ENCODE measurements at regions not wholly inside any gene's neighbourhood (a gene's known extent, or its start where the extent isn't known, plus 50 kb on each side); places are given as distances from the start of the nearest gene placed in this dataset.

DNA sequence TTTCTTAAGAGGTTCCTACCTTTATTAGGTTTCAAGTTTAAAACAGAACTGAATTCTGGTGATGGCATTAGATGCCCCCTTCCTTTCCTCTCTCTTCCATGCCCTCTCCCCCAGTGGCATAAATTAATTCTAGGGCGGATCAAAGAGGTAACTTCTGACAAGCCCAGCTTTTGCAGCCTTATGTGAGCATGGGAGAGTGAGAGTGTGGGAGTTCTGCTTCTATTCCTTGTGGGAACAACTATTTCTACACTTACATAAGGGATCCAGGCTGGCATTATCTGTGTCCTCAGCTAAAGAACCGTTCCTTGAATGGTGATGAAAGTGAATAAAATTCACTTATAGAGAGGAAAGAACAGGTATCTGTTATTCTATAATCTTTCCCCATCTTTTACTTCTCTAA lies 437.6 kb downstream of the KIF4B start:
- H3K4me3 ChIP-seq, result no peak overlapping the region
- ATAC-seq (no peak), DNase-seq (no peak)
- no peak overlapping the region for H3K27ac ChIP-seq
- no peaks in the 10 kb centered on the region for H3K9me3 ChIP-seq
- WGBS, 3 donors, result 51 to 62% (median 56%) methylated on average over 2 of the region's 2 CpGs
- TF ChIP-seq CTCF (IDR thresholded peaks at IDR 0.05), result no peak
- no peaks in the 10 kb centered on the region for H3K27me3 ChIP-seq (ENCODE audit: insufficient read depth in 3 of 3, low read length in 2 of 3)
- no peaks in the 10 kb centered on the region for H3K36me3 ChIP-seq (ENCODE audit: insufficient read depth in 1 of 2, low read depth in 1 of 2)
- intact Hi-C loops (cut with DNase I), result no loop called here
- H3K4me1 ChIP-seq, result no peaks in the 10 kb centered on the region

DNA sequence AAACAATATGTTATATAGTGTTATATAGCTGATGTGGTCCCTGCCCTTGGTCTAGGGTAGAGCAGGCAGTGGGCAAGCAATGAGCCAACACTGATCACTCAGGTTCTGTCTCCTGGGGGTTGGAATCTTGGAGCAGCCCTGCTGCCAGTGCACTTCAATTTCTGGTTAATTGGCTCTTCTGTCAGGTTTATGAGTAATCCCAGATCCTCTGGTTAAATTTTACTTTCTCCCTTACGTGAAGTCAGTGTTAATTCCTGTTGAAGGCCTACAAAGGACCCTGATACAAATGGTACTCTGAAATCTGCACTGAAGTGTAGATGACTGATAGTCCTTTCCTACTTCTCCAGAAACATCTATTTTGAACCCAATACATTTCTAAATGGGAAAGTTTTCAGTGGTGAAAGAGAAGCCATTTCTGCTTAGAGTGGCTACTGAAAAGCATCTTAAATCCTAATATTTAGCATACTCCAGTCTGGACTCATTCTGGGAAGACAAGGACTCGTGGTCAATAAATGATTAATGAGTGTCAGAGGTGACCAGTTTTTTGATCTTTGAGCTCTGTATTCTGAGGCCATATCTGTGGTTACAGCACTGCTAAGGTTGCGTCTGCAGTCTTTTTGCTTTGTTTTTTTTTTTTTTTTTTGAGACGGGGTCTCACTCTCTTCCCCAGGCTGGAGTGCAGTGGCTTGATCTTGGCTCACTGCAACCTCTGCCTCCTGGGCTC lies 442.4 kb downstream of the KIF4B start:
- Histone ChIP-seq H3K27ac (no peak overlapping the region), H3K36me3 (ENCODE audit: insufficient read depth in 1 of 2, low read depth in 1 of 2) (no peaks in the 10 kb centered on the region), H3K4me3 (no peak overlapping the region), H3K27me3 (ENCODE audit: insufficient read depth in 3 of 3, low read length in 2 of 3) (no peaks in the 10 kb centered on the region), H3K9me3 (no peaks in the 10 kb centered on the region), H3K4me1 (no peaks in the 10 kb centered on the region)
- DNase-seq (no peak), ATAC-seq (no peak)
- 56 to 63% (median 59%) methylated on average over 4 of the region's 4 CpGs for WGBS, 3 donors
- no peak for TF ChIP-seq CTCF (IDR thresholded peaks at IDR 0.05)
- intact Hi-C loops (cut with DNase I), result no loop called here

- Histone ChIP-seq H3K4me3 (no peak overlapping the region), H3K4me1 (no peaks in the 10 kb centered on the region), H3K36me3 (ENCODE audit: insufficient read depth in 1 of 2, low read depth in 1 of 2) (no peaks in the 10 kb centered on the region), H3K9me3 (no peaks in the 10 kb centered on the region), H3K27ac (no peak overlapping the region), H3K27me3 (ENCODE audit: insufficient read depth in 3 of 3, low read length in 2 of 3) (no peaks in the 10 kb centered on the region)
- WGBS, 3 donors, result 81 to 93% (median 85%) methylated on average over 1 of the region's 1 CpG
- ATAC-seq (no peak), DNase-seq (no peak)
- no peak for TF ChIP-seq CTCF (IDR thresholded peaks at IDR 0.05)
- intact Hi-C loops (cut with DNase I), result no loop called here
These were observed 446.4 kb downstream of the KIF4B start for GRCh38 chr5:155459889-155460500.

DNA sequence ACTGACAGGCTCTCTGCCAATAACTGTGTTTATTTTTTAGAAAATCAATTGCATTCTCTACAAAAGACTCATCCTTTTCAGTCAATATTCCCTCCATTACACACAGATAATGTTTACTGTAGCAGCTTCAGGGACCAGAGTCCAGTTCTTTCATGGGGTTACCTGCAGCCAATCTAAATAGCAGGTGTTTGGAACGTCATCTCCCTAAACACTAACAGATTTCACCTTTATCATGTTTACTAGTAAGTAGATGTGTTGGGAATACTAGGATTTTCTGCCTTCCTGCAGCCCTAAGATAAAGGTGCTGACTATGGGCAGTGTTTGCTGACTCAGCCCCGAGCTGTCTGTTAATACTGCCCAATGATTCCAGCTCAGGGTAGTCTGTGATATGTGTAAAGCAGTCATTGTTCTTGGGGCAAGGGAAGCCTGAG lies 447.0 kb downstream of the KIF4B start:
- Histone ChIP-seq H3K4me3 (no peak overlapping the region), H3K9me3 (no peaks in the 10 kb centered on the region), H3K36me3 (ENCODE audit: insufficient read depth in 1 of 2, low read depth in 1 of 2) (no peaks in the 10 kb centered on the region), H3K27ac (no peak overlapping the region), H3K4me1 (no peaks in the 10 kb centered on the region), H3K27me3 (ENCODE audit: insufficient read depth in 3 of 3, low read length in 2 of 3) (no peaks in the 10 kb centered on the region)
- ATAC-seq (no peak), DNase-seq (no peak)
- TF ChIP-seq CTCF (IDR thresholded peaks at IDR 0.05), result no peak
- intact Hi-C loops (cut with DNase I), result no loop called here
- 49 to 57% (median 54%) methylated on average over 2 of the region's 2 CpGs for WGBS, 3 donors
